ENCODE measurements at regions not wholly inside any gene's neighbourhood (a gene's known extent, or its start where the extent isn't known, plus 50 kb on each side); places are given as distances from the start of the nearest gene placed in this dataset.

DNA sequence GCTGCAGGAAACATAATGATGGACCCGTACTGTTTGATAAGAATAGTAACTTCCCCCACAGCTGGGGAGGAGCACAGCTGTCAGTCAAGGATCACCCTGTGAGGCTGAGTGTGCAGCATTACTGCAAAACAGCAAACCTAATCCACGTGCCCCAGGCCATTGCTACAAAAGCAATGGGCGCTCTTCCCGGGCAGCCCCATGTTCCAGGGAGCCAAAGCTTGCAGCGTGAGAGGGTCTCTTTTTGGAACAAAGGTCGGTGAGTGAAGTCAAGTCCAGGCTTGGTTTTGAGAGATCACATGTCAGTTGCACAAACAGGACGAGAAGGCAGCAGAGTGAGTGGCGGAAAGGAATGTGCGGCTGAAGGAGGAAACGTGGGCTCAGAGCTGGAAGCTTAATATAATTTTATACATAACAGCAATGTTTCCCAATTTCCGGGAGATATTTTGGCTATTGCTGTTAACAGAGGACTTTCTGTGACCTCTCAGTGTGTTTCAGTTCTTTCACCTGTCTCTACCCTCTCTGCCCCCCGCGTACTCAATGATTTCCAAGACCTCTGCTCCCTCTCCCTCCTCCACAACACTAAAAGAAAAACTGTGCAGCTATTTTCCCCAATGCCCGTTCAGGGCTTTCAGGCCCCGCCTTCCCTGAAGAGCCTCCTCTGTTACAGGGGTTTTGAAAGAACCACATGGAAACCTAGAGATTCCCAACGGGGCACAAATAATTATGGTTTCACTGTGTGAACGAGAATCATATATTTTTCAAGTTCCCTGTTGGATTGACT is 128.9 kb downstream of the MTPAP start:
- no peak for TF ChIP-seq CTCF (IDR thresholded peaks at IDR 0.05)
- no peak for TF ChIP-seq EZH2phosphoT487 (IDR thresholded peaks at IDR 0.05)
- TF ChIP-seq EZH2 (IDR thresholded peaks at IDR 0.05), result no peak
